ENCODE measurements at regions not wholly inside any gene's neighbourhood (a gene's known extent, or its start where the extent isn't known, plus 50 kb on each side); places are given as distances from the start of the nearest gene placed in this dataset.

DNA sequence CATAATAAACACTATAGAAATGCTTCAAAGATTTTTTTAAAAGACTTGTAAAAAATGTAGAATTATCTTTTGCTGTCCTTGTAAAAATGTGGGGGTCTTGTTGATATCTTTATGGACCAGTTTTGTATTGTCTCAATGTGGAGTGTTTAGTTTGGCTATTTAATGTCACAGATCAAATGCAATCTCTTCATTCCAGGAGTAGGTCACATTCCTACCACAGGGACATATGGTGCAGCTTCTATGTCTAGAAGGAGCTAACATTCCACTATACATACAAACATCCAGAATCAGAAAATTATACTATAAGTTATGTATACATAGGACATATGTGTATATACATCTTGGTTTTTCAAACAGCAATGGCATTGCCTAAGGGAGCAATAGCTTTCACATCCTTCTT is 345.7 kb downstream of the BMP4 start:
- DNase-seq (ENCODE audit: low read depth) = no peak

DNA sequence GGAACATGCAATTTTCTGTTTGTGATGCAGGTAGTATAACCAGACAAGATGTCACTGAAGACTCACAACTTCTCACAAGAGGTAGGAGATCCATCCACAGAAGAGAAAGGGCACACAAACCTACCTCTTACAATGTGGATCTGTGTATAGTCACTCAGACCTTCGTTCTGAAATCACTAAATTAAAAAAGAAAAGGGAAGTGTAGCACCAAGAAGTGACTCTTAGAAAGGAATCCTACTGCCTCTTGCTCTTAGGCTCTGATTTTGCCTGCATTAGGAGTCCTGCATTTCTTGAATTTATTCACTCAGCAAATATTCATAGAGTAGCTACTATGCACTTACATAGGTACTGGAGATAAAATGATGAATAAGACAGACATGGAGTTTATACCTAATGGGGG is 347.6 kb downstream of the BMP4 start:
- no peak for DNase-seq (ENCODE audit: low read depth)

DNA sequence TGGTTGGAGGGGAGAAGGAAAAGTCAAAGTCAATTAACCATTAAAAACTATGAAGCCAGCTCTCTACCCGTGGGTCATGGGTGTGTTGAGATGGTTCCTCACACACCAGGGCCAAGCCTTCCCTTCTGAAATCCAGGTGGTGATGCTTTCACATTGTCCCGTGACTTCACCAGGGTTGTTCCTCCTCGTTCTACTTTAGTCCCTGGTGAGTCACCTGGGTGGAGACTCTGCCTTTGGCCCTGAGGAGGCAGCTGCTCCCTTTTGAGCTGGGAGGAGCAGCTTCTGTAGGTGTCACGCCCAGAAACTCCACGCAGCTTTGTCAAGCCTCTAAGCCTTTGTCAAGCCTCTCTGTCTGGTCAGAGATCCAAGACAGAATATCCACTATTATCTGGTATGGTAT is 348.3 kb downstream of the BMP4 start:
- no peak for DNase-seq (ENCODE audit: low read depth)

DNA sequence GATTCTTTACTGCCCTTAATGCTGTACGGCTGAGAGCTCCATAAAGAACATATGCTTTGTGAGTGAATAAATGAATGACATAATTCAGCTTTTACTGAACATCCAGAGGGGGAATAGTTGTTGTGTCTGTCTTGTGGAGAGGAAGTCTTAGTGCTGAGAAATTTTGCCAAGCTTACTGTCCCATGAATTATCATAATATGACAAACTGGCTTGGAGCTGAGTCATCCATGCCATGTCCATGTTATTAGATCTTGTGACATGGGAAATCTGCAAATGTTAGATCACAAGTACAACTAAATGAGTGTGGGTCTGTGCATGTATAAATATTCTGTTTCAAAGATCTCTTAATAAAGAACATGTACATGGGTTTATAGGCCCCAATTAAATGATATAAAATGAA is 350.4 kb downstream of the BMP4 start:
- no peak for DNase-seq (ENCODE audit: low read depth)

DNA sequence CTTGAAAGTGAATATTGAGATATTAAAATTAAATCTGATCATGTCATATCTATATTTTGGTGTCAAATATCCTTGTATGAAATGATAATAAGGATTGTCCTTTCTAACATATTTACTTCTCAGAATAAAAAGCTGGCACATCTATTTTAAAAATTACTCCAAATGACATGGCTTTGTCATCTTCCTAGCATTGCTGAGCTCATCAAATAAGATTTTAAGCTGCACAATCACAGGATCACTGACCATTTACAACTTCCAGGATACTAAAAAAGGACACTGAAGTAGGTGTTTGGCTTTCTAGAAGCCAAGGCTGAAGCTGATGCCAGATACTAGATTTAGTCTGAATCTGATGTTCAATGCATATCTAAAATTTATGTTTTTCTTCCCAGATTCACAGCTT is 351.1 kb downstream of the BMP4 start:
- no peak for DNase-seq (ENCODE audit: low read depth)

DNA sequence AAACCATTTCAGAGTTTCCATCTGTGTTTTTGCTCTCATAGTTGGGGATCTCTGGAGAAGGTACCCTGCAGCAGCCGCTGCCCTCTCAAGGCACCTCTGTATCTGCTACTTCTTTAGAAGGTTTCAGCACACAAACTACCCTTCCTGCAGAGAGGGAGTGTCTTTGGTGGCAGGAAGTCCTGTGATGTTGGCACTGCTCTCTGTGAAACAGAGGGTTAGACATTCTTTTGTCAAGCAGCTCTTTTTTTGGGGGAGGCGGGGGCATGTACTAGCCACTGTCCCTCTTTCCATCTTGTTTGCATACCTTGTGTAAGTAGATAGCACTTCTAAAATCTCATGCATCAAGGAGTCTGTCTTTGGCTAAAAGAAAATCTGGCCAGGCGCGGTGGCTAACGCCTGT is 352.6 kb downstream of the BMP4 start:
- no peak for DNase-seq (ENCODE audit: low read depth)

DNA sequence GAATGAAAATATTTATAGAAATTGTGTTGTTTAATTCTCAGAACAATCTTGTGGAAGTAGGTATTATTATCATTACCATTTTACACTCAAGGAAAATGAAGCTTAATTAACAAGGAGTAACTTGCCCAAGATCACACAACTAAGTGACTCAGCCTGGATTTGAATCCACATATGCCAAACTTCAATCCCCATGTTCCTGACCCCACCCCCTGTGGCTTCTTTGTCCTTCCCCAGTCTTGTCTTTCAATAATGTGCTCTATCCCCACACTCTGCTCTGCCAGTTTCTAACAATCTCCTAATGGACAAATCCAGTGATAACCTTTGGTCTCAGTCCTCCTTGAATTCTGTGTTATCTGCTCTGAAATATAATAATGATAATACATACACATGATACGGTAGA is 355.2 kb downstream of the BMP4 start:
- DNase-seq (ENCODE audit: low read depth) = no peak

DNA sequence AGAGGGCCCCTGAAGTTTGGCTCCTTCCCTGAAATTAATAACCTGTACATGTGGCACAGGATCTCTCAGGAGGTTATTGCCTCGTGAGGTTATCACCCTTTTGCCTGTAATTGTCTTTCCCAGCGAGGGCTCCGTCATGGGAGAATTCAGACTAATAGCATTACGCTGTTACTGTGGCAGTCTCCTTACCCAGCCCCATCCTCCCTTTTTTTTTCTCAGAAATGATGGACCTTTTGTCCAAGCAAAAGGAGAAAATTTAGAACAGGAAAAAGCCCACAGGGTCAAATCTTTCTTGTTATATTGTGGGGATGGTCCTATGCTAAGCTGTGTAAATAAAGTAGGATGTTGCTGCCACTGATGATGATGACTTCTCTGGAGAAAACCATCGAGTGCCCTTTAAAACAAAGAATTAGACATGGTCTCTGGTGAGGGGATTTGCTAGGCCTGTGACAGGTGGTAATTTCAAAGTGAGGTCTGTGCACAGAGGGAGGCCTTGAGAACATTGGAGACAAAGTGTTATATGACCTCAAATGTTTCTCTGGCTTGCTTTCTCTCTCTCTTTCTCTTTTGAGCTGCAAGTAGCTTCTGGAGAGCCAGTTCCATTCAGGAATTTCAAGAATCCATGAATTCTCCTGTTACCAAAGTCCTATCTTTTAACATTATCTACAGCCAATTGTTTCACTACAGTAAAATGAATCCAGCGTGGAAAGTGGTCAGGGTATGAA is 357.2 kb downstream of the BMP4 start:
- DNase-seq (ENCODE audit: low read depth) = no peak

DNA sequence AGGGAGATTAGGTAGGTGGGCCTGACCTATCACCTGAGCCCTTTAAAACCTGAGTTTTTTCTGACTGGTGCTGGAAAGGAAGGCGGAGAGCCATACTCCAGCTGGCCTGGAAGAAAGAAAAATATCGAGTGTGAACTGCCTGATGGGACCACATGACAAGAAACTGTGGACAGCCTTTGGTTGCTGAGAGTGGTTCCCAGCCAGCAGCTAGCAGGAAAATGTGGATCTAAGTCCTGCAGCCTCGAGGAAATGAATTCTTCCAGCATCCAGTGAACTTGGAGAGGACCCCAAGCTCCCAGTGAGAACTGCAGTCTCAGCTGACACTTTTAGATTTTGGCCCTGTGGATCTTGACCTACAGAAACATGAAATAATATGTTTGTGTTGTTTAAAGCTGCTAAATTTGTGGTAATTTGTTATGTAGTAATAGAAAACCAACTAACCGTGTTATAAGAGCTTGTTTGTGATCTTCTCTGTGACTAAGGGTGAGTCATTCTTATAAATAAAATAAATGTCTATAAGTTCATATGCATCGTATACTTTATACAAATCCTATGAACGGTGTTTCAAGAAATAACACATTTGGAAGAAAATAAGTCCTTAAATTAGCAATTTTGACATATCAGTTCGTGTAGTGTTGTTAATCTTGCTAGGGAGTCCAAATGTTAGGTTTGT is 359.6 kb downstream of the BMP4 start:
- DNase-seq (ENCODE audit: low read depth) = no peak

DNA sequence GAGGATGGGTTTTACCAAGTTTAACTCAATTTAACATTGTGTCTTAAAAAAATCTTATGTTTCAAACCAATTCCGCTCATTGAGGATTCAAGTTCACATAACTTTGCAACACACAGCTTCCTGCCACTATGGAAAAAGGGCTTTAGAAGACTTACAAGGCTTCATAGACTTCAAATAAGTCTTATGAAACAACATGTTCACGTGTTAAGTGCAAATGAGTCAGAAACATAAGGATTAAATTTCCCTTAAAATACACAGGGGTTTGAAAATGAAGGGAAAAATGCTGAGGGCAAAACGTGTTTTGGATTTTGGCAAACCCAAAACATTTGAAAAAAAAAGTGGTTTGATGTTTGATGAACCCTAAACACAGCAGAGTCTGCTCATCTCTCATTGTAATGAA is 364.8 kb downstream of the BMP4 start:
- DNase-seq (ENCODE audit: low read depth) = no peak

DNA sequence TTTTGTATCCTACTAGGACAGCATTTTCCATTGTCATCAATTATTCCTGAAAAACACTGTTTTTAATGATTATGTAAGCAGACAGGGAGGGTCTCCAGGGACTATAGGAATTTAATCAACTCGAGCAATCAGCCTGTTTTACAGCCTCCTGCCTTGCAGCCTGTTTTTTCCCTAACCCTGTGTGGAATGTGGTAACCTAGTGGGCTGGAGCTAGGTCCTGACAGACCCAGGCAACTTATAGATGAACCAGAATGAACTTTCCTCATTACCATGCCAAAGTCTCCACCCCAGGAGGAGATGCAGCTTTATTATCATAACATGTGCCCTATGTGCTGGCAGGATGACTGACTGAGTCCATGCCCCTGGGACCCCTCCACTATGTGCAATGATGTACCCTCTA is 375.1 kb downstream of the BMP4 start:
- DNase-seq (ENCODE audit: low read depth) = no peak

DNA sequence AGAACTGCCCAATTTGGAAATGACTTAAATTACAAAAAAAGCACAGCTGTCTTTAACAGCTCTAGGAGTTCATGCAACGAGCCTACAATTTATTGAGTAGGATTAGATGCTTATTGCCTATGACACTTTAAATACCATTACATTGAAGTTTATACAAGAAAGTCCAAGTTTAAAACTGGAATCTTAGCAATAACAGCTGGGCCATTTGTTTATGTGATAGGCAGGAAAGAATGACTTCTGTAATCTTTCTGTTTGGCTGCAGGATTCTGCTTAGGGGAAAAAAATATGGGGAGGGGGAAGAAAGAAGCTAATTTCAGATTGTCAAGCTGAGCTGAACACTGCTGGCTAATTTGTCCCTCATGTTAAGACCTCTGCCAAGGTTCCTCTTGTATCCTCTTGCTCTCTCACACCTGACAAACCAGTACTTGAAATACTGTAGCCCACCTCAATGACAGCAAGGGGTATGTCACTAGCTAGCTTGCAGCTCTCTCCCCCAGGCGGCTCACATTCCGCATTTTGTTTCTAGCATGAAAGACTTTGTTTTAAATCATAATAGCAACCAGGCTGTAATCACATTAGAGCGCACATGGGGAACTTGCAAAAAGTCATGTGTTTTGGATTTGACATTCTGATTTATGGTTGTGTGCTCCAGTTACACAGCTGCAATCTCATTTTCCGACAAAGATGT is 384.8 kb downstream of the BMP4 start:
- DNase-seq (ENCODE audit: low read depth) = no peak

DNA sequence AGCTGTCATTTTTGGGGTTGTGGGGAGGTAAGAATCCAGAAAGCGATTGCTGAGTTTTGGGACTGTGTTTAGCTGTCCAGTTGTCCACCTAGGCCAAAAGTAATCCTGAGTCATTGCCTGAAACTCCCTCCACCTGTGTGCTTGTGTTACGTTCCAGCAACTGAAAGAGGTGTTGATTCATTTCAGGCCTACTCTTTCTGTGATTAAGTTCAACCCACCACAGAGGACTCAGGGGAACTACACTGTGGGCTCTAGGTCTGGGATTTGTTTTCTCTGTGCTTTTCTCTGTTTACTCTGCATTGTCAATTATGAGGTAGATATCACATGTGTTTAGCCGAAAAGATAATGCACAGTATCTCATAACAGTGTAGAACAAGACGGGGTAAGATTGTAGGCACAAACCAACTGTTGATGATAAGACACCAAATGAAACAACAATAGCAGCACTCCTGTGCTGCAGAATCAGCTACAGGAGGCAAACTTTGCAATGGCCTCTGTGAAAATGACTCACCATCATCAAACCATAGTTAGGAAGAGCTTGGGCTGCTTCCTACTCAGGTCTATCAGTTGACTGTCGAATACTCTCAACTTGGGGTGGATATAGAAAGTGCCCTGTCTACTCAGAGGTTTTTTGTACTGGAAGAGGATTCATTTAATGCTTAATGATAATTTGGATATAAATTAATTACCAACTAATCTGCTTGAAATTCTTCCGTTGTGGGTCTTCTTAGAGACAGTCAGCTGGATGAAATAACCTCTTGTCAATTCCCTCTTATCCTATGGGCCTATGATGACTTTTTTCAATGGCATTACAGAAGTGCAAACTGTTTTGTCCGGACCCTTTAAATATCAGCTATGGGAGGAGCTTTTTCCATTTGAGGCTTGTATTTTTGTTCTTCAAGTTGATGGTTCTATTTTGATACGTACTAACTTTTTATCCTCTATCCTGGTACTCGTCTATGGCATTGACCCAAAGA is 385.9 kb downstream of the BMP4 start:
- no peak for DNase-seq (ENCODE audit: low read depth)

DNA sequence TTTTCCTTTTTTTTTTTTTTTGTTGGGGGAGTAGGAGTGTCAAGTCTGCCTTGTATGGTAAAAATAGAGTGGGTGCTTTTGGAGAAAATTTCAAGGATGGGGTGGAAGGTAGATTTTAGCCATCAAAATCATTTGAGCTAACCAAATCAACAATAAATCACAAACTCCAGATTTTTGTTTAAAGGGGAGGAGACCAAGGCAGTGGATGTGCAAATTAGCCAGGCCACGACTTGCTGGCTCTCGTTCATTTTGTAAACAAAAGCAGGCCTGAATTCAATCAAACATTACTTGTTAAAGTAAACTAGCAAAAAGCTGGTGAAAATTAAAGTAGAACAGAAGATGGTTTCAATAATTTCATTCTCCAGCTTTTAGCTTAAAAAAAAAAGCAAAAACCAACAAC is 387.2 kb downstream of the BMP4 start:
- DNase-seq (ENCODE audit: low read depth) = no peak

DNA sequence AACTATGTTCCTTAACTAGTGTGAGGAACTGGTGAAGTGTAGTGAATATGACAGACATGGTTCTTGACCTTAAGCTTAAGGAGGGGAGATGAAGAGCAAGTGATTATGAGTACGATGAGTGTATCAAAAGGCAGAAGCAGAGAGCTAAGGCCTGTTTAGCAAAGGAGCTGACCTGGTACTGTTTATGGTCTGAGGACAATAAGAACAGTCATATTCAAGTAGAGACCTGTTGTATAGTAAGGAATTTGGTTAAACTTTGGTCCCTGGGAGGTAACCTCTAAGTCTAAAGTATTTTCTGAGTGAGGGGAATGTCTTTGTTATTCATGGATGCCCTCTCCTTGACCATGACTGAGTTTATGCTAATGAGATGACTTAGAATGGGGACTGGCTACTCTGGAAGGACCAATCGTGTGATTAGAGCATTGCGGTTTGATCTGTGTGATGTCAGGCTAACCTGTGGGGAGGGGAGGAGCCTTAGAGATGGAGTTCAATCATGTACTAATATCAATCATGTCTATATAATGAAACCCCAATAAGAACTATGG is 389.3 kb downstream of the BMP4 start:
- no peak for DNase-seq (ENCODE audit: low read depth)

DNA sequence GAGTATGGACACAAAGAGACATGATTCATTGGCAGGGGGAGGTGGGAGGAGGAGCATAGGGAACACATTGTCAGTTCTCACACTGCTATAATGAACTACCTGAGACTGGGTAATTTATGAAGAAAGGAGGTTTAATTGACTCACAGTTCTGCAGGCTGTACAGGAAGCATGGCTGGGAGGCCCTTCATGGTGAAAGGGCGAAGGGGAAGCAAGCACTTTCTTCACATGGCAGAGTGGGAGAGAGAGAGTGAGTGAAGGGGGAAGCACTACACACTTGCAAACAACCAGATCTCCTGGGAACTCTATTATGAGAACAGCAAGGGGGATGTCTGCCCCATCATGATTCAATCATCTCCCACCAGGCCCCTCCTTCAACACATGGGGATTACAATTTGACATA is 391.8 kb downstream of the BMP4 start:
- DNase-seq (ENCODE audit: low read depth) = no peak

DNA sequence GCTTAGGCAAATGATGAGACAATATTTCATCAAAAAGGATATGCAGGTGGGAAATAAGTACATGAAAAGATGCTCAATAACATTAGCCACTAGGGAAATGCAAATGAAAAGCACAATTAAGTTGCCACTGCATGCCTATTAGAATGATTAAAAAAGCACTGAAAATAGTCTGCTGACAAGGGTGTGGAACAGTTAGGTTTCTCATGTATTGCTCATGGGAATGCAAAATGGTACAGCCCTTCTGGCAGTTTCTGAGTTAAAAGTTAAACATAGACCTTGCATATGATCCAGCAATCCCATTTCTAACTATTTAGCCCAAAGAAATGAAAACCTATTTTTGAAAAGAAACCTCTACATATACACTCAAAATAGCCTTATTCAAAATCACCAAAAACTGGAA is 393.0 kb downstream of the BMP4 start:
- DNase-seq (ENCODE audit: low read depth) = no peak

DNA sequence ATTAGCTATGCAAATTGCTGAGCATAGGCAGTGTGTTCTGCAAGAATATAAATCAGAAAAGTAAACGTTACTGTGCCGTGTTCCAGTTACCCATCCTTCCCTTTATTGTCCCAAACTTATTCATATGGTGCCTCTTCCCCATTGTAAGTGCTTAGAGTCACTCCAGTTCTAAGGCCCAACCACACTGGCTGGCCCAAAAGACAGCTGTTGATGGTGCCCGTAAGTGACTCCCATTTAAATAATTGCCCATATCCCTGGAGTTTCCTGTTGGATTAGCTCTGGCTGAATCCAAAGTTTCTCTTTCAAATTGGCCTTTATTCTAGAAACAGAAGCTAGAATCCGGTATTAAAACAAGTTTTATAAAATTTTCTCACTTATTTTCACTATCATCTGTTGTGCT is 400.1 kb upstream of the DDHD1 start:
- DNase-seq (ENCODE audit: low read depth) = no peak

DNA sequence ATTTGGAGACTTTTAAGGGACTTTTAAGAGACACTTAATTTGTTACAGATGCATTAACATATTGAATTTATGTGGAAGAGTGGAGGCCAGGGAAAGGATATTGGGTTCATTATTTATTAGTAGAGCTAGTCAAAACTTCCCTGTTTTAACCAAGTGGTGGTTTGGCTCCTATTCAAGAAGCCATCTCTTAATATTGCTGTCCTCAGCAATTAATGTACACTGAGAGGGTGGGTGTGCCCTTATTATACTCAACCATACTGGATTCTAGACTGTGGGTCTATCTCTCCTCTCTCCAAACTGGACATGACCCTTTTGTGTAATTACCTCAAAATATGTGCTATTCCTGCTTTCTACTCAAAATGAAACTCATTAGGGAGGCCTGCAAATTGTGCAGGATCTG is 398.7 kb upstream of the DDHD1 start:
- no peak for DNase-seq (ENCODE audit: low read depth)

DNA sequence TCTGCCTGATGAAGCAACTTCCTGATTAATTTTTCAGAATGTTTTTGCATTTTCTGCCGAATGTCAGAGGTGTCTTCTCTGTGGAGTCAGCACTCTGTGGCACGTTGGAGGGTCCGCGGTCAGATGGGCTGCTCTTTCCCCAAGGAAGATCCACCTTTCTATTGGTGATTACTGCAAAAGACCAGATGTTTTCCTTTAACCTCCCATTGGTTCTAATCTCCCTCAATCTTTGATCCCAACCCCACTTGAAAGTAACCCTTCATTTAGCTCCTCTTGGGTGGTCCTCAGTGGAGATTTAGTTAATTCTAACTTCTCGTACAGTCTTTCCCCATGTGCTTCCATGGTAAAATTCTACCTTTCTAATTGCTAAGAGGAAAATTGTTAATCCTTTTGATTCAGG is 397.7 kb upstream of the DDHD1 start:
- no peak for DNase-seq (ENCODE audit: low read depth)

DNA sequence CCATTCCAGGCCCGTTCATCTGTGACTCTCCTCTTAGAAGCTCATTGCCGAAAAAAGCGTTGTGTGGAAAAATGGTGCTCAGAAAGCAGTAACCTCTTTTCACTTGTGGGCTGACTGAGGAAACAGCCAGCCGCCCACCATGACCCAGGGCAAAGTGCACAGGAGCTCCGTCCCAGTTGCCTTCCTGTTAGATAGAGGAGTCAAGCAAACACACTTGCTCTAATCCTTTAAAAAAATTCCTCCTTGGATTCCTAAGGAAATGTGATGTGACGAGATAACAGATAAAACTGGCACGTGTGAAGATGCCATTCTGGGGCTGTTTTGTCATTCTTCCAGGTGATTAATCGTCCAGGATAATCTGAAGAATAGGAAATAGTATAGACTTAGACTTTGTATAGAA is 396.8 kb upstream of the DDHD1 start:
- DNase-seq (ENCODE audit: low read depth) = no peak

DNA sequence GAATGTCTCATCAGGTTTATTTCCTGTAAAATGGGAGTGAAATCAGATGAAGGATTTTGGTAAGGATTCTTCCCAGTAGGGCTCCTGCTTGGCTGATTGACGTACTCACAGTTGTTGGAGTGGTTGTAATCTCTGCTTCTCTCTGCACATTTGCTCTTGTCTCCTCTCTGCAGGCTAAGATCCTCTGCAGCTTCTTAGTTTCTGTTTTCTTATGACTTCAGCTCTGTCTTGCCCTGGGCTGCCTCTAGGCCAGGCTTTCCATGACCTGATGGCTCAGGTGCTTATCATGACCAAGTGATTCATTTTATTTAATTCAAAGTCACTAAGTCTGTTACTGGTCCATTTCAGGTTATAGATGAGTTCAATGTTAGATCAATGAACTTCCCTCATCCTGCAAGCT is 394.5 kb upstream of the DDHD1 start:
- DNase-seq (ENCODE audit: low read depth) = no peak

All from activated gamma-delta T cell treated with anti-CD3 and anti-CD28 coated beads, Interleukin-2, amount 50 U/mL, for 16 hours (primary cell).